SK-N-SH (cell line): ENCODE measurements at regions not wholly inside any gene's neighbourhood (a gene's known extent, or its start where the extent isn't known, plus 50 kb on each side); places are given as distances from the start of the nearest gene placed in this dataset.

Experiments
- CTCF ChIA-PET: fragments of 300-600, 350-600 bp; formaldehyde crosslinking; extraction: SDS; loops from one replicate; lab custom pipeline; 2021; lab: Yijun Ruan, JAX
- POLR2A ChIA-PET: fragments of 350-600 bp; sonication (Branson Sonifier 250); formaldehyde crosslinking; extraction: SDS; loops from one replicate; lab custom pipeline; 2020; ENCODE audit warnings: antibody characterized with exemption, inconsistent platforms; lab: Yijun Ruan, JAX
- DNase-seq: peaks from one replicate; pipeline ENCODE4 v3.0.0; 2012
- H2AFZ ChIP-seq: fragments of 200-600 bp; sonication (generic); 2 replicates; pipeline ENCODE4 v1.8.1; 2016; ENCODE audit warnings: antibody characterized with exemption, mild to moderate bottlenecking, low read depth
- H3F3A ChIP-seq: fragments of 200-600 bp; sonication (generic); replicated peaks from 2 replicates; pipeline ENCODE3; 2016; ENCODE audit warnings: antibody characterized with exemption, mild to moderate bottlenecking; ENCODE audit not compliant: insufficient read depth
- H3K27ac ChIP-seq, 2 experiments: fragments of 200-500 bp in 1 of 2; fragments of 200-600 bp in 1 of 2; sonication (Bioruptor generic) in 1 of 2; sonication (generic), shearing (Covaris generic) in 1 of 2; 2 replicates each; pipeline versions ENCODE4 v1.5.1 to v1.6.1; 2014 to 2016; ENCODE audit warnings: low read depth in 2 of 2, inconsistent platforms in 1 of 2, low read length in 1 of 2, mild to moderate bottlenecking in 1 of 2, mixed read lengths in 1 of 2
- H3K27me3 ChIP-seq: fragments of 200-600 bp; sonication (generic), shearing (Covaris generic); 2 replicates; pipeline ENCODE4 v1.6.1; 2016; ENCODE audit warnings: mixed run types; ENCODE audit not compliant: insufficient read depth
- H3K36me3 ChIP-seq, 2 experiments: fragments of 200-500 bp in 1 of 2; fragments of 200-600 bp in 1 of 2; sonication (Bioruptor generic) in 1 of 2; sonication (generic) in 1 of 2; replicated peaks in 1 of 2; 2 replicates each; pipeline versions ENCODE3 to v1.5.1; 2014 to 2016; ENCODE audit warnings: low read length in 1 of 2, mild to moderate bottlenecking in 1 of 2; ENCODE audit not compliant: insufficient read depth in 2 of 2, control insufficient read depth in 1 of 2
- H3K4me1 ChIP-seq, 2 experiments: fragments of 200-500 bp in 1 of 2; fragments of 200-600 bp in 1 of 2; sonication (Bioruptor generic) in 1 of 2; sonication (generic), shearing (Covaris generic) in 1 of 2; 2 replicates each; pipeline versions ENCODE4 v1.5.1 to v1.6.1; 2014 to 2016; ENCODE audit warnings: low read depth in 1 of 2, low read length in 1 of 2, mixed run types in 1 of 2; ENCODE audit not compliant: insufficient read depth in 2 of 2, control insufficient read depth in 1 of 2
- H3K4me2 ChIP-seq: fragments of 200-600 bp; sonication (generic), shearing (Covaris generic); 2 replicates; pipeline ENCODE4 v1.6.1; 2017; ENCODE audit warnings: mixed run types
- H3K4me3 ChIP-seq, 2 experiments: fragments of 200-500 bp in 1 of 2; fragments of 200-600 bp in 1 of 2; sonication (Bioruptor generic) in 1 of 2; sonication (generic), shearing (Covaris generic) in 1 of 2; 2 replicates each; pipeline versions ENCODE4 v1.5.1 to v1.8.1; 2014 to 2016; ENCODE audit warnings: low read depth in 2 of 2, inconsistent platforms in 1 of 2, low read length in 1 of 2, mild to moderate bottlenecking in 1 of 2, mixed read lengths in 1 of 2, moderate library complexity in 1 of 2
- H3K79me2 ChIP-seq: fragments of 200-600 bp; sonication (generic); 2 replicates; pipeline ENCODE4 v1.8.1; 2017; ENCODE audit warnings: mild to moderate bottlenecking; ENCODE audit not compliant: insufficient read depth
- H3K9ac ChIP-seq: fragments of 200-600 bp; sonication (generic); 2 replicates; pipeline ENCODE4 v1.6.1; 2017; ENCODE audit warnings: mixed run types
- H3K9me2 ChIP-seq: fragments of 200-600 bp; sonication (generic); 2 replicates; pipeline ENCODE4 v1.6.1; 2017; ENCODE audit warnings: mixed run types
- H3K9me3 ChIP-seq: fragments of 200-600 bp; sonication (generic); 2 replicates; pipeline ENCODE4 v1.6.1; 2017; ENCODE audit warnings: mixed run types, mild to moderate bottlenecking, moderate library complexity
- H4K20me1 ChIP-seq: fragments of 200-600 bp; sonication (generic); 2 replicates; pipeline ENCODE4 v1.6.1; 2017; ENCODE audit warnings: mild to moderate bottlenecking, mixed run types; ENCODE audit not compliant: insufficient read depth
- CHD2 ChIP-seq: fragments of 150-350 bp; IDR thresholded peaks from 2 replicates; pipeline ENCODE4 v1.6.1; 2018; ENCODE audit warnings: low read length; ENCODE audit not compliant: partially characterized antibody
- CTCF ChIP-seq: fragments of 200-600 bp; sonication (generic); IDR thresholded peaks from 2 replicates; pipeline ENCODE4 v1.6.1; 2017; ENCODE audit warnings: antibody characterized with exemption, mild to moderate bottlenecking, moderate library complexity
- EP300 ChIP-seq, 2 experiments: IDR thresholded peaks; 2 replicates each; pipeline versions ENCODE4 v1.4.0 to v1.6.1; 2012; ENCODE audit warnings: borderline replicate concordance in 1 of 2, low read depth in 1 of 2, low read length in 1 of 2
- FOSL2 ChIP-seq: IDR thresholded peaks from 2 replicates; pipeline ENCODE4 v1.4.0; 2012; ENCODE audit warnings: low read depth, mild to moderate bottlenecking, moderate library complexity, borderline replicate concordance
- FOXJ3 ChIP-seq: sonication (generic); formaldehyde crosslinking; IDR thresholded peaks from 2 replicates; pipeline ENCODE4 v1.5.1; 2020; ENCODE audit warnings: mild to moderate bottlenecking, missing genetic modification reagents
- GABPA ChIP-seq: IDR thresholded peaks from 2 replicates; pipeline ENCODE4 v1.4.0; 2012; ENCODE audit warnings: low read depth, mild to moderate bottlenecking
- GATA2 ChIP-seq: sonication (generic); formaldehyde crosslinking; IDR thresholded peaks from 2 replicates; pipeline ENCODE4 v1.5.0; 2020; ENCODE audit warnings: mild to moderate bottlenecking, missing genetic modification reagents
- PBX3 ChIP-seq: IDR thresholded peaks from 2 replicates; pipeline ENCODE4; 2012
- RAD21 ChIP-seq: IDR thresholded peaks from 2 replicates; pipeline ENCODE4 v1.6.1; 2012; ENCODE audit warnings: mild to moderate bottlenecking, low read length
- RFX5 ChIP-seq: IDR thresholded peaks from 2 replicates; pipeline ENCODE4 v1.6.1; 2012; ENCODE audit warnings: mild to moderate bottlenecking, improper control_type of control experiment, low read length
- SIN3A ChIP-seq: IDR thresholded peaks from 2 replicates; pipeline ENCODE4 v1.6.1; 2012; ENCODE audit warnings: low read depth, mild to moderate bottlenecking, low read length, moderate library complexity, borderline replicate concordance
- USF1 ChIP-seq: IDR thresholded peaks from 2 replicates; pipeline ENCODE4 v1.4.0; 2012; ENCODE audit warnings: low read depth, borderline replicate concordance
- USF2 ChIP-seq: fragments of 150-350 bp; IDR thresholded peaks from 2 replicates; pipeline ENCODE4 v1.6.1; 2017; ENCODE audit warnings: antibody characterized with exemption, low read length, low read depth, borderline replicate concordance
- YY1 ChIP-seq: IDR thresholded peaks from 2 replicates; pipeline ENCODE4 v1.4.0; 2012; ENCODE audit warnings: low read depth, mild to moderate bottlenecking
- ZBTB33 ChIP-seq: IDR thresholded peaks from 2 replicates; pipeline ENCODE4 v1.4.0; 2012; ENCODE audit warnings: low read depth, borderline replicate concordance
- WGBS: methylation state at CpG from one replicate; pipeline ENCODE4 v1.1.6; 2017; ENCODE audit warnings: low lambda C conversion rate; 5-methylcytosine and 5-hydroxymethylcytosine counted together

GRCh38 chr6:21420926-21421325 lies 172.6 kb upstream of the SOX4 start (continued):
- TF ChIP-seq USF2 = no peak
- TF ChIP-seq YY1 = no peak

GRCh38 chr6:21423106-21423854 lies 170.3 kb upstream of the SOX4 start:
- no peaks in the 10 kb centered on the region for H3K79me2 ChIP-seq
- no peak for DNase-seq
- H3K9ac ChIP-seq = no peak overlapping the region
- no peaks in the 10 kb centered on the region for H3K9me2 ChIP-seq
- H4K20me1 ChIP-seq = no peaks in the 10 kb centered on the region
- TF ChIP-seq FOXJ3 (CRISPR knock-in tag) (no peak), USF1 (no peak), YY1 (no peak), FOSL2 (no peak)
- no peak overlapping the region for H3K27ac ChIP-seq
- WGBS = 55% methylated on average over 3 of the region's 21 CpGs
- no peaks in the 10 kb centered on the region for H3K9me3 ChIP-seq
- no peaks in the 10 kb centered on the region; the same call in 1 of the 2 replicates for H3K27me3 ChIP-seq
- H3K36me3 ChIP-seq = no peaks in the 10 kb centered on the region
- H3K4me3 ChIP-seq = no peak overlapping the region
- CTCF ChIA-PET = interaction anchor here (1.3 kb wide), 1 partner anchor 10 kb away, joined by 4 read pairs; no protein-coding TSS in a partner anchor
- H3K4me1 ChIP-seq = peaks cover 0 to 2% of the 10 kb centered on the region in 2 experiments; a peak in 2 of 4 replicates
- H3F3A ChIP-seq = no peaks in the 10 kb centered on the region
- no peak overlapping the region for H2AFZ ChIP-seq
- no peak overlapping the region for H3K4me2 ChIP-seq
- POLR2A ChIA-PET = no interaction called here

GRCh38 chr6:21426841-21427490 lies 166.6 kb upstream of the SOX4 start:
- Histone ChIP-seq H3K27me3 (no peaks in the 10 kb centered on the region), H3K4me1 (peaks cover 0 to 4% of the 10 kb centered on the region in 2 experiments; a peak in 1 of 4 replicates), H3K79me2 (no peaks in the 10 kb centered on the region), H4K20me1 (no peaks in the 10 kb centered on the region), H2AFZ (no peak overlapping the region), H3K4me2 (no peak overlapping the region), H3K4me3 (no peak overlapping the region), H3K9me3 (no peaks in the 10 kb centered on the region), H3K27ac (no peak overlapping the region), H3K9ac (no peak overlapping the region), H3K9me2 (no peaks in the 10 kb centered on the region), H3F3A (no peaks in the 10 kb centered on the region), H3K36me3 (no peaks in the 10 kb centered on the region)
- WGBS = 64% methylated on average over 8 of the region's 8 CpGs
- POLR2A ChIA-PET = no interaction called here
- no peak for DNase-seq
- CTCF ChIA-PET = interaction anchor here (0.7 kb wide), 1 partner anchor 311 kb away, joined by 4 read pairs; no protein-coding TSS in a partner anchor
- TF ChIP-seq RFX5 (no peak), FOXJ3 (CRISPR knock-in tag) (no peak), ZBTB33 (no peak), EP300 (IDR thresholded peaks at IDR 0.05; ENCODE audit: borderline replicate concordance in 1 of 2, low read depth in 1 of 2, low read length in 1 of 2) (no peak), CTCF (no peak), SIN3A (no peak), YY1 (no peak), GATA2 (CRISPR knock-in tag) (no peak), USF1 (no peak), RAD21 (no peak), GABPA (no peak), FOSL2 (no peak), CHD2 (no peak), PBX3 (no peak)
